ENCODE measurements at regions not wholly inside any gene's neighbourhood (a gene's known extent, or its start where the extent isn't known, plus 50 kb on each side); places are given as distances from the start of the nearest gene placed in this dataset.
"Not testable (repeated sequence)": the region's sequence is repeated elsewhere in the genome, so short reads cannot be mapped to it uniquely, and the experiment has no call there.

- DNase-seq = no peak
Observed at GRCh38 chrX:128973033-128973432, 550.3 kb downstream of the SMARCA1 start.

GRCh38 chrX:128961290-128961689, 562.0 kb downstream of the SMARCA1 start:
- no peak for DNase-seq

- DNase-seq = not testable (repeated sequence)
Observed at GRCh38 chrX:128954697-128955096, 568.6 kb downstream of the SMARCA1 start.

GRCh38 chrX:128931071-128931470, 592.2 kb downstream of the SMARCA1 start:
- DNase-seq = no peak

- no peak for DNase-seq
Observed at GRCh38 chrX:128929271-128930057, 593.8 kb downstream of the SMARCA1 start.

GRCh38 chrX:128928636-128929035, 594.7 kb downstream of the SMARCA1 start:
- no peak for DNase-seq

- no peak for DNase-seq
Observed at GRCh38 chrX:128927363-128927762, 595.9 kb downstream of the SMARCA1 start.

- no peak for DNase-seq
Observed at GRCh38 chrX:128906753-128907152, 616.5 kb downstream of the SMARCA1 start.

GRCh38 chrX:128901018-128901417, 622.3 kb downstream of the SMARCA1 start:
- no peak for DNase-seq

GRCh38 chrX:128897621-128898020, 625.7 kb downstream of the SMARCA1 start:
- peak in 1 of 3 donors; percentile 30 for DNase-seq

- DNase-seq = no peak
Observed at GRCh38 chrX:128891554-128891953, 631.7 kb downstream of the SMARCA1 start.

- no peak for DNase-seq
Observed at GRCh38 chrX:128884430-128884829, 638.9 kb downstream of the SMARCA1 start.

- DNase-seq = no peak
Observed at GRCh38 chrX:128883650-128884049, 639.6 kb downstream of the SMARCA1 start.

- no peak for DNase-seq
Observed at GRCh38 chrX:128870361-128870760, 652.9 kb downstream of the SMARCA1 start.

GRCh38 chrX:128862557-128862956, 660.7 kb downstream of the SMARCA1 start:
- DNase-seq = no peak

GRCh38 chrX:128848374-128848773, 674.9 kb downstream of the SMARCA1 start:
- no peak for DNase-seq

GRCh38 chrX:128846385-128846784, 676.9 kb downstream of the SMARCA1 start:
- DNase-seq = no peak

GRCh38 chrX:128818690-128819089, 704.6 kb downstream of the SMARCA1 start:
- DNase-seq = no peak

GRCh38 chrX:128816919-128817318, 706.4 kb downstream of the SMARCA1 start:
- no peak for DNase-seq

- no peak for DNase-seq
Observed at GRCh38 chrX:128807367-128807766, 715.9 kb downstream of the SMARCA1 start.

GRCh38 chrX:128805236-128805635, 718.1 kb downstream of the SMARCA1 start:
- DNase-seq = no peak

- DNase-seq = no peak
Observed at GRCh38 chrX:128804828-128805227, 718.5 kb downstream of the SMARCA1 start.

GRCh38 chrX:128800138-128800537, 723.2 kb downstream of the SMARCA1 start:
- DNase-seq = no peak

GRCh38 chrX:128783139-128783538, 730.9 kb upstream of the ACTRT1 start:
- DNase-seq = not testable (repeated sequence)
